ENCODE measurements at regions not wholly inside any gene's neighbourhood (a gene's known extent, or its start where the extent isn't known, plus 50 kb on each side); places are given as distances from the start of the nearest gene placed in this dataset.

DNA sequence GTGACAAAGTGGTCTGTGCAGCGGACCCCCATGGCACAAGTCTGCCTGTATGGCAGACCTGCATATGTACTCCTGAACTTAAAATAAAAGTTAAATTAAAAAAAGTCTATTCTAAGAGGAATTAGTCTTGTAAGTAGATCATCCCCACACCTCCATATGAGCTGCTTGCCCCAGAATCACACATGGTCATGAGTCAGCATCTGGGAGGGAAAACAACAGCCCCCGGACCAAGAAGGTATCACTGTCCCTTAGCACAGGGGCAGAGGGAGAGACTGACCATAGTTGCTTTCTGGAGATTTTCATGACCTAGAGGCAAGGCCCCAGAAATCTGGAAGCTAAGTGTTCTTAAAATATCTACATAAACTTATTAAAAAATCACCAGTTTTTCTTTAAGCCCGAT, 86.6 kb upstream of the PDK4 start:
- Histone ChIP-seq H3K56ac (ENCODE audit: insufficient read length, low read depth, low read length) (no peak overlapping the region), H3K79me2 (ENCODE audit: insufficient read depth, low read length) (no peaks in the 10 kb centered on the region), H3K14ac (ENCODE audit: insufficient read depth, low read length) (no peak overlapping the region), H3K4ac (ENCODE audit: low read depth, low read length) (no peak overlapping the region), H4K91ac (ENCODE audit: insufficient read length, low read depth, low read length) (no peak overlapping the region), H2BK5ac (ENCODE audit: insufficient read length, low read length) (no peak overlapping the region), H3K79me1 (ENCODE audit: insufficient read depth, low read depth, low read length, poor library complexity, severe bottlenecking) (no peaks in the 10 kb centered on the region), H3K4me1 (ENCODE audit: insufficient read depth, low read length) (no peaks in the 10 kb centered on the region), H3T11ph (ENCODE audit: low read length) (no peak overlapping the region), H4K20me1 (ENCODE audit: control insufficient read depth, insufficient read depth, insufficient read length) (no peaks in the 10 kb centered on the region), H4K8ac (replicated peaks; ENCODE audit: insufficient read length, low read depth, low read length) (no peak overlapping the region), H2BK20ac (ENCODE audit: low read depth, low read length, poor library complexity, severe bottlenecking) (no peak overlapping the region), H3K27ac (ENCODE audit: insufficient read length, low read depth, low read length) (no peak overlapping the region), H3K18ac (ENCODE audit: insufficient read length, low read depth, low read length) (no peak overlapping the region), H2BK12ac (ENCODE audit: insufficient read length, low read depth, low read length) (no peak overlapping the region), H2BK120ac (ENCODE audit: low read depth, low read length, poor library complexity, severe bottlenecking) (no peak overlapping the region), H3K23ac (ENCODE audit: insufficient read length, low read depth, low read length) (no peak overlapping the region), H3K9me3 (ENCODE audit: control insufficient read depth, low read depth, low read length) (no peaks in the 10 kb centered on the region), H4K5ac (ENCODE audit: insufficient read length, low read depth, low read length) (no peak overlapping the region), H2AK5ac (ENCODE audit: insufficient read length, low read length) (no peak overlapping the region), H2AFZ (ENCODE audit: low read length) (no peak overlapping the region), H3K27me3 (ENCODE audit: insufficient read depth, low read length) (no peaks in the 10 kb centered on the region), H3K4me2 (ENCODE audit: insufficient read depth, insufficient read length, low read length) (no peak overlapping the region), H3K23me2 (ENCODE audit: insufficient read length, low read depth, low read length, poor library complexity, severe bottlenecking) (no peaks in the 10 kb centered on the region), H2BK15ac (ENCODE audit: low read depth, low read length) (no peak overlapping the region), H3K9ac (ENCODE audit: extremely low read depth, insufficient read length, low read length) (no peak overlapping the region)
- Mint-ChIP-seq H3K4me3 (no peak overlapping the region), H3K4me1 (no peaks in the 10 kb centered on the region), H3K27me3 (ENCODE audit: low read depth) (no peaks in the 10 kb centered on the region), H3K9me3 (no peaks in the 10 kb centered on the region), H3K36me3 (ENCODE audit: insufficient read depth in 1 of 3, low read depth in 3 of 3) (no peaks in the 10 kb centered on the region), H3K27ac (no peak overlapping the region)
- WGBS (ENCODE audit: extremely low coverage, insufficient read length, low lambda C conversion rate): no CpG with 5 or more reads among the region's 3 CpGs
- DNase-seq: no peak
- TF ChIP-seq, protein P1, sequence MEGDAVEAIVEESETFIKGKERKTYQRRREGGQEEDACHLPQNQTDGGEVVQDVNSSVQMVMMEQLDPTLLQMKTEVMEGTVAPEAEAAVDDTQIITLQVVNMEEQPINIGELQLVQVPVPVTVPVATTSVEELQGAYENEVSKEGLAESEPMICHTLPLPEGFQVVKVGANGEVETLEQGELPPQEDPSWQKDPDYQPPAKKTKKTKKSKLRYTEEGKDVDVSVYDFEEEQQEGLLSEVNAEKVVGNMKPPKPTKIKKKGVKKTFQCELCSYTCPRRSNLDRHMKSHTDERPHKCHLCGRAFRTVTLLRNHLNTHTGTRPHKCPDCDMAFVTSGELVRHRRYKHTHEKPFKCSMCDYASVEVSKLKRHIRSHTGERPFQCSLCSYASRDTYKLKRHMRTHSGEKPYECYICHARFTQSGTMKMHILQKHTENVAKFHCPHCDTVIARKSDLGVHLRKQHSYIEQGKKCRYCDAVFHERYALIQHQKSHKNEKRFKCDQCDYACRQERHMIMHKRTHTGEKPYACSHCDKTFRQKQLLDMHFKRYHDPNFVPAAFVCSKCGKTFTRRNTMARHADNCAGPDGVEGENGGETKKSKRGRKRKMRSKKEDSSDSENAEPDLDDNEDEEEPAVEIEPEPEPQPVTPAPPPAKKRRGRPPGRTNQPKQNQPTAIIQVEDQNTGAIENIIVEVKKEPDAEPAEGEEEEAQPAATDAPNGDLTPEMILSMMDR (conservative IDR thresholded peaks at IDR 0.05): no peak

Measured in H9 (cell line).